Panc1 (cell line): ENCODE measurements at regions not wholly inside any gene's neighbourhood (a gene's known extent, or its start where the extent isn't known, plus 50 kb on each side); places are given as distances from the start of the nearest gene placed in this dataset.

ENCODE experiments used
- ATAC-seq: fragments of 200-7000 bp; cut with Tn5 transposase; 2 replicates; pipeline ENCODE4 v1.9.1; 2020; ENCODE audit warnings: mild to moderate bottlenecking, moderate library complexity
- BruUV-seq: library from RNA; stranded (reverse); fragments of 400-500 nt; replicated peaks from 2 replicates; lab custom pipeline; 2021; lab: Mats Ljungman, UMichigan
- CTCF ChIA-PET: fragments of 300-600 bp; sonication (Branson Sonifier 250); formaldehyde crosslinking; loops from one replicate; lab custom pipeline; 2022; ENCODE audit warnings: antibody characterized with exemption; lab: Charles Lee
- POLR2A ChIA-PET: fragments of 300-600 bp; sonication (Branson Sonifier 250); formaldehyde crosslinking; loops from one replicate; lab custom pipeline; 2022; ENCODE audit warnings: antibody characterized with exemption; lab: Charles Lee
- DNase-seq: peaks from one replicate; pipeline ENCODE4 v3.0.0-alpha.2; 2010; ENCODE audit warnings: low read depth, low spot score
- H3K27ac ChIP-seq: 2 replicates; pipeline ENCODE4 v1.5.1; 2011; ENCODE audit warnings: mild to moderate bottlenecking, low read length, inconsistent platforms
- H3K27me3 ChIP-seq: fragments of 200-500 bp; sonication (Bioruptor generic); 2 replicates; pipeline ENCODE4 v1.6.0; 2014; ENCODE audit warnings: low read length, inconsistent platforms; ENCODE audit not compliant: control insufficient read depth, insufficient read depth
- H3K36me3 ChIP-seq: fragments of 200-500 bp; sonication (Bioruptor generic); 2 replicates; pipeline ENCODE4 v1.5.1; 2014; ENCODE audit warnings: inconsistent platforms, mild to moderate bottlenecking, low read length, moderate library complexity; ENCODE audit not compliant: control insufficient read depth, insufficient read depth
- H3K4me1 ChIP-seq: 2 replicates; pipeline ENCODE4 v1.5.1; 2011; ENCODE audit warnings: inconsistent platforms, mild to moderate bottlenecking, low read length, moderate library complexity; ENCODE audit not compliant: control insufficient read depth, insufficient read depth
- H3K4me3 ChIP-seq, 2 experiments: 2 replicates each; pipeline ENCODE4 v1.5.1; 2011 to 2012; ENCODE audit warnings: low read depth in 2 of 2, low read length in 2 of 2, mild to moderate bottlenecking in 2 of 2, inconsistent platforms in 1 of 2, moderate library complexity in 1 of 2
- H3K9me3 ChIP-seq: fragments of 200-500 bp; sonication (Bioruptor generic); 2 replicates; pipeline ENCODE4 v1.5.1; 2014; ENCODE audit warnings: low read depth, mild to moderate bottlenecking, inconsistent platforms, low read length, moderate library complexity; ENCODE audit not compliant: control insufficient read depth, insufficient read depth
- POLR2AphosphoS5 ChIP-seq: IDR thresholded peaks from 2 replicates; pipeline ENCODE4 v1.6.1; 2012; ENCODE audit warnings: mild to moderate bottlenecking, low read depth, low read length, moderate library complexity
- SIN3A ChIP-seq: IDR thresholded peaks from 2 replicates; pipeline ENCODE4 v1.6.1; 2012; ENCODE audit warnings: low read depth, mild to moderate bottlenecking, low read length, moderate library complexity, borderline replicate concordance; ENCODE audit not compliant: insufficient read depth
- TCF7L2 ChIP-seq: IDR thresholded peaks from 2 replicates; pipeline ENCODE4 v1.6.1; 2011; ENCODE audit warnings: mild to moderate bottlenecking, low read depth, low read length, inconsistent platforms
- in situ Hi-C: cut with HindIII; loops from 2 replicates; pipeline ENCODE4 v1.10.0; 2016; ENCODE audit warnings: low sequenced_read_pairs, low pct_unique_long_range_greater_than_20kb
- intact Hi-C: fragments of 100-400 bp; cut with micrococcal nuclease; formaldehyde crosslinking; loops from one replicate; pipeline ENCODE4 v1.10.0; 2022; ENCODE audit not compliant: unreplicated experiment
- TF ChIP-seq, protein P1 (sequence below): fragments of 450-650 bp; IDR thresholded peaks from 2 replicates; pipeline ENCODE4 v1.5.1; 2017; ENCODE audit warnings: mild to moderate bottlenecking
- TF ChIP-seq, protein P2 (sequence below), 2 experiments: IDR thresholded peaks; 2 replicates each; pipeline ENCODE4 v1.6.1; 2011 to 2012; ENCODE audit warnings: low read depth in 2 of 2, control low read depth in 1 of 2, low read length in 1 of 2, mild to moderate bottlenecking in 1 of 2, moderate library complexity in 1 of 2; ENCODE audit not compliant: insufficient read depth in 1 of 2

DNA sequence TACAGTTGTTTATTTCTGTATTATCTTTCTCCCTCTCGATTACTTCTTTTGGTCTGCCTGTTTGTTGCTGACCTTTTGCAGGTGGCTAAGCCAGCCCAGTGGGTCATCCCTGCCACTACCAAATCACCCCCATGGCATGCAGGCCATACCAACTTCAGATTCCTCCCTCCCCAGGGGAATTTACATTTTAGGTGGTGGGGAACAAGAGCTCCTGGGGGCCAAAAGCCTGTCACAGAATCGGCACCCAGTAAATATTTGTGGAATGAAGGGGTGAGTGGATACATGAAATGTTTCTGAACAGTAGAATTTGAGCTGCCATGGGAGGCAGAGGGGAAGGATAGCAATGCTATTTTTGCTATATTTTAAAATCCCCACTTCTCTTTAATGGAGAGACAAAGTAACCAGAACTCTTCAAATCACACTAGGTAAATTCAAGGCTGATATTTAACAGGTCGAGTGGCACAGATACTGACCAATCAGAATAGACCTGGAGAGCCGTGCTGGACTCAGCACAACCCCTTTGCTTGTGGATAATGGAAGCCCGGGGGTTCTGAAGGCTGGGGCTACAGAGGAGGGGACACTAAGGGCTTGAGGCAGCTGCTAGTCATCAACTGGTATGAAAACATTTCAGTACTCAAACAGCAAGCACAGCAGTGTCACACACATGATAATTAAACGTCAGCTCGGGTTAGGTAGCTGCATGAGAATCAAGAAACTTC, 54.3 kb upstream of the SMAD3 start:
- no TSS peak for BruUV-seq
- intact Hi-C loops: no loop called here
- in situ Hi-C loops: no loop called here
- Histone ChIP-seq H3K4me1 (peaks cover 16% of the 10 kb centered on the region), H3K9me3 (no peaks in the 10 kb centered on the region), H3K4me3 (no peak overlapping the region), H3K27me3 (no peaks in the 10 kb centered on the region), H3K27ac (peak overlapping the region; percentile 54; the same call in 1 of the 2 replicates), H3K36me3 (no peaks in the 10 kb centered on the region)
- ATAC-seq: peak; percentile 43
- no peak for DNase-seq
- ChIA-PET CTCF (interaction anchor here (0.6 kb wide), 1 partner anchor 34 kb away, joined by 5 read pairs; no protein-coding TSS in a partner anchor), POLR2A (interaction anchor here (0.6 to 0.7 kb wide), 2 partner anchors 16 to 415 kb away, joined by 4 to 5 read pairs; no protein-coding TSS in a partner anchor)
- TF ChIP-seq SIN3A (no peak), POLR2AphosphoS5 (no peak), TCF7L2 (no peak)
- TF ChIP-seq, protein P1, sequence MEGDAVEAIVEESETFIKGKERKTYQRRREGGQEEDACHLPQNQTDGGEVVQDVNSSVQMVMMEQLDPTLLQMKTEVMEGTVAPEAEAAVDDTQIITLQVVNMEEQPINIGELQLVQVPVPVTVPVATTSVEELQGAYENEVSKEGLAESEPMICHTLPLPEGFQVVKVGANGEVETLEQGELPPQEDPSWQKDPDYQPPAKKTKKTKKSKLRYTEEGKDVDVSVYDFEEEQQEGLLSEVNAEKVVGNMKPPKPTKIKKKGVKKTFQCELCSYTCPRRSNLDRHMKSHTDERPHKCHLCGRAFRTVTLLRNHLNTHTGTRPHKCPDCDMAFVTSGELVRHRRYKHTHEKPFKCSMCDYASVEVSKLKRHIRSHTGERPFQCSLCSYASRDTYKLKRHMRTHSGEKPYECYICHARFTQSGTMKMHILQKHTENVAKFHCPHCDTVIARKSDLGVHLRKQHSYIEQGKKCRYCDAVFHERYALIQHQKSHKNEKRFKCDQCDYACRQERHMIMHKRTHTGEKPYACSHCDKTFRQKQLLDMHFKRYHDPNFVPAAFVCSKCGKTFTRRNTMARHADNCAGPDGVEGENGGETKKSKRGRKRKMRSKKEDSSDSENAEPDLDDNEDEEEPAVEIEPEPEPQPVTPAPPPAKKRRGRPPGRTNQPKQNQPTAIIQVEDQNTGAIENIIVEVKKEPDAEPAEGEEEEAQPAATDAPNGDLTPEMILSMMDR: no peak
- TF ChIP-seq, protein P2, sequence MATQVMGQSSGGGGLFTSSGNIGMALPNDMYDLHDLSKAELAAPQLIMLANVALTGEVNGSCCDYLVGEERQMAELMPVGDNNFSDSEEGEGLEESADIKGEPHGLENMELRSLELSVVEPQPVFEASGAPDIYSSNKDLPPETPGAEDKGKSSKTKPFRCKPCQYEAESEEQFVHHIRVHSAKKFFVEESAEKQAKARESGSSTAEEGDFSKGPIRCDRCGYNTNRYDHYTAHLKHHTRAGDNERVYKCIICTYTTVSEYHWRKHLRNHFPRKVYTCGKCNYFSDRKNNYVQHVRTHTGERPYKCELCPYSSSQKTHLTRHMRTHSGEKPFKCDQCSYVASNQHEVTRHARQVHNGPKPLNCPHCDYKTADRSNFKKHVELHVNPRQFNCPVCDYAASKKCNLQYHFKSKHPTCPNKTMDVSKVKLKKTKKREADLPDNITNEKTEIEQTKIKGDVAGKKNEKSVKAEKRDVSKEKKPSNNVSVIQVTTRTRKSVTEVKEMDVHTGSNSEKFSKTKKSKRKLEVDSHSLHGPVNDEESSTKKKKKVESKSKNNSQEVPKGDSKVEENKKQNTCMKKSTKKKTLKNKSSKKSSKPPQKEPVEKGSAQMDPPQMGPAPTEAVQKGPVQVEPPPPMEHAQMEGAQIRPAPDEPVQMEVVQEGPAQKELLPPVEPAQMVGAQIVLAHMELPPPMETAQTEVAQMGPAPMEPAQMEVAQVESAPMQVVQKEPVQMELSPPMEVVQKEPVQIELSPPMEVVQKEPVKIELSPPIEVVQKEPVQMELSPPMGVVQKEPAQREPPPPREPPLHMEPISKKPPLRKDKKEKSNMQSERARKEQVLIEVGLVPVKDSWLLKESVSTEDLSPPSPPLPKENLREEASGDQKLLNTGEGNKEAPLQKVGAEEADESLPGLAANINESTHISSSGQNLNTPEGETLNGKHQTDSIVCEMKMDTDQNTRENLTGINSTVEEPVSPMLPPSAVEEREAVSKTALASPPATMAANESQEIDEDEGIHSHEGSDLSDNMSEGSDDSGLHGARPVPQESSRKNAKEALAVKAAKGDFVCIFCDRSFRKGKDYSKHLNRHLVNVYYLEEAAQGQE (IDR thresholded peaks at IDR 0.05; ENCODE audit: insufficient read depth in 1 of 2, low read depth in 2 of 2, low read length in 1 of 2): no peak

DNA sequence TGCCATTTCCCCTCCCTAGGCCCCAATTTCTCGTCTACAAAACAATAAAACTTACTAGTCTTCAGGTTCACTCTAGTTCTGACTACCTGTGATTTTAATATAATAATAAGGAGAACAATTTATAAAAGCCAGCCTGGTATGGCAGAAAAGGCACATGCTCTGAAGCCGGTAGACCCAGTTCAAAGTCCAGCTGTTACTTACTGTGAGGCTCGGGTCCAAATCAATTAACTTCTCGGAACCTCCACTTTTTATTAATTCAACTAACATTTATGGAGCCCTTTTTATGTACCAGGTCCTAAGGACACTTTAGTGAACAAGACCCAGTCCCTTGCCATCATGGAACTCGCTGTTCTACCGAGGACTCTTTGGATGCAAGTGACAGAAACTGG, 53.8 kb upstream of the SMAD3 start:
- BruUV-seq: no TSS peak
- in situ Hi-C loops: no loop called here
- H3K27ac ChIP-seq: peak overlapping the region; percentile 54; the same call in 1 of the 2 replicates
- ATAC-seq (no peak), DNase-seq (no peak)
- intact Hi-C loops: no loop called here
- TF ChIP-seq POLR2AphosphoS5 (no peak), TCF7L2 (no peak), SIN3A (no peak)
- TF ChIP-seq, protein P2 (IDR thresholded peaks at IDR 0.05; ENCODE audit: insufficient read depth in 1 of 2, low read depth in 2 of 2, low read length in 1 of 2): no peak
- TF ChIP-seq, protein P1: no peak
- H3K4me3 ChIP-seq: no peak overlapping the region
- ChIA-PET POLR2A (no interaction called here), CTCF (no interaction called here)
- H3K27me3 ChIP-seq: no peaks in the 10 kb centered on the region
- H3K9me3 ChIP-seq: no peaks in the 10 kb centered on the region
- peaks cover 16% of the 10 kb centered on the region for H3K4me1 ChIP-seq
- no peaks in the 10 kb centered on the region for H3K36me3 ChIP-seq
